Naive thymus-derived CD4-positive, alpha-beta T cell (primary cell): ENCODE measurements at regions not wholly inside any gene's neighbourhood (a gene's known extent, or its start where the extent isn't known, plus 50 kb on each side); places are given as distances from the start of the nearest gene placed in this dataset.

Source experiments
- ATAC-seq: fragments of 150-1000 bp; cut with Tn5 transposase; 2 replicates; pipeline ENCODE4 v1.10.0; 2021; ENCODE audit warnings: mild to moderate bottlenecking, moderate library complexity
- CTCF ChIA-PET: fragments of 350-600 bp; sonication (Branson Sonifier 250); formaldehyde crosslinking; loops from one replicate; lab custom pipeline; 2021; ENCODE audit warnings: antibody characterized with exemption; lab: Charles Lee
- POLR2A ChIA-PET: fragments of 350-600 bp; sonication (Branson Sonifier 250); formaldehyde crosslinking; loops from one replicate; lab custom pipeline; 2021; ENCODE audit warnings: antibody characterized with exemption, inconsistent platforms; lab: Charles Lee
- DNase-seq, 9 donors: peaks; one replicate each; pipeline versions ENCODE4 v3.0.0 to v3.0.0-alpha.2; 2020 to 2022; ENCODE audit warnings: mixed read lengths in 1 of 9
- H3K27ac ChIP-seq: one replicate; pipeline ENCODE4 v1.7.0; 2013; ENCODE audit warnings: mild to moderate bottlenecking, low read depth, low read length, moderate library complexity
- H3K27me3 ChIP-seq, 2 donors: one replicate each; pipeline ENCODE4 v1.7.0; 2013; ENCODE audit warnings: low read length in 2 of 2, mild to moderate bottlenecking in 2 of 2, moderate library complexity in 2 of 2; ENCODE audit not compliant: control insufficient read depth in 2 of 2, insufficient read depth in 2 of 2
- H3K36me3 ChIP-seq, 3 experiments: 1 replicate in 2 of 3; 2 replicates in 1 of 3; pipeline ENCODE4 v1.7.0; 2013; ENCODE audit warnings: low read length in 3 of 3, mild to moderate bottlenecking in 3 of 3, moderate library complexity in 1 of 3; ENCODE audit not compliant: insufficient read depth in 3 of 3, control insufficient read depth in 2 of 3
- H3K4me1 ChIP-seq, 2 donors: one replicate each; pipeline ENCODE4 v1.7.0; 2013; ENCODE audit warnings: low read length in 2 of 2, mild to moderate bottlenecking in 2 of 2, moderate library complexity in 1 of 2; ENCODE audit not compliant: control insufficient read depth in 2 of 2, insufficient read depth in 2 of 2
- H3K4me3 ChIP-seq: 2 replicates; pipeline ENCODE4 v1.7.0; 2013; ENCODE audit warnings: mild to moderate bottlenecking, low read length
- H3K9me3 ChIP-seq, 3 experiments: 1 replicate in 2 of 3; 2 replicates in 1 of 3; pipeline ENCODE4 v1.7.0; 2013; ENCODE audit warnings: low read length in 3 of 3; ENCODE audit not compliant: control insufficient read depth in 2 of 3
- H3K27ac Mint-ChIP-seq, 9 donors: one replicate each; pipeline ENCODE4 v1.8.0; 2020 to 2022; ENCODE audit warnings: mixed read lengths in 9 of 9, mild to moderate bottlenecking in 8 of 9, moderate library complexity in 5 of 9, inconsistent platforms in 2 of 9
- H3K27me3 Mint-ChIP-seq, 5 donors: one replicate each; pipeline ENCODE4 v1.8.0; 2021 to 2022; ENCODE audit warnings: mixed read lengths in 5 of 5, mild to moderate bottlenecking in 1 of 5
- H3K36me3 Mint-ChIP-seq, 5 donors: one replicate each; pipeline ENCODE4 v1.8.0; 2020 to 2022; ENCODE audit warnings: mixed read lengths in 5 of 5, mild to moderate bottlenecking in 3 of 5, inconsistent platforms in 1 of 5
- H3K4me1 Mint-ChIP-seq, 7 donors: one replicate each; pipeline ENCODE4 v1.8.0; 2020 to 2022; ENCODE audit warnings: mixed read lengths in 7 of 7, mild to moderate bottlenecking in 3 of 7, inconsistent platforms in 1 of 7
- H3K4me3 Mint-ChIP-seq, 10 donors: one replicate each; pipeline ENCODE4 v1.8.0; 2020 to 2022; ENCODE audit warnings: mild to moderate bottlenecking in 10 of 10, mixed read lengths in 10 of 10, moderate library complexity in 6 of 10, inconsistent platforms in 2 of 10
- H3K9me3 Mint-ChIP-seq, 11 donors: one replicate each; pipeline ENCODE4 v1.8.0; 2020 to 2022; ENCODE audit warnings: mixed read lengths in 11 of 11, mild to moderate bottlenecking in 4 of 11, inconsistent platforms in 1 of 11, moderate library complexity in 1 of 11
- intact Hi-C, 2 donors: fragments of 100-400 bp; cut with micrococcal nuclease; formaldehyde crosslinking; loops; one replicate each; pipeline ENCODE4 v1.15.1; 2023

- Mint-ChIP-seq H3K4me1 (peaks cover 0 to 2% (median 0%) of the 10 kb centered on the region in 7 donors), H3K4me3 (no peak overlapping the region), H3K27me3 (peaks cover 0 to 20% (median 4%) of the 10 kb centered on the region in 5 donors), H3K27ac (no peak overlapping the region), H3K36me3 (no peaks in the 10 kb centered on the region), H3K9me3 (no peaks in the 10 kb centered on the region)
- H3K27me3 ChIP-seq = no peaks in the 10 kb centered on the region
- no peaks in the 10 kb centered on the region for H3K9me3 ChIP-seq
- no peaks in the 10 kb centered on the region for H3K36me3 ChIP-seq
- H3K4me1 ChIP-seq = no peaks in the 10 kb centered on the region
- ChIA-PET CTCF (no interaction called here), POLR2A (no interaction called here)
- DNase-seq = no peak
- no peak overlapping the region for H3K27ac ChIP-seq
- no peak overlapping the region for H3K4me3 ChIP-seq
- ATAC-seq = no peak
- intact Hi-C loops = no loop called here
Observed at GRCh38 chr2:3042601-3043585, 334.7 kb downstream of the EIPR1 start.

- ChIA-PET CTCF (interaction anchor here (0.6 kb wide), 1 partner anchor 317 kb away, joined by 3 read pairs; no protein-coding TSS in a partner anchor), POLR2A (no interaction called here)
- Histone ChIP-seq H3K9me3 (no peaks in the 10 kb centered on the region), H3K27ac (no peak overlapping the region), H3K27me3 (no peaks in the 10 kb centered on the region), H3K4me3 (no peak overlapping the region), H3K4me1 (no peaks in the 10 kb centered on the region), H3K36me3 (no peaks in the 10 kb centered on the region)
- Mint-ChIP-seq H3K27me3 (peaks cover 0 to 20% (median 4%) of the 10 kb centered on the region in 5 donors), H3K9me3 (no peaks in the 10 kb centered on the region), H3K27ac (no peak overlapping the region), H3K4me3 (no peak overlapping the region), H3K36me3 (no peaks in the 10 kb centered on the region), H3K4me1 (peaks cover 0 to 2% (median 0%) of the 10 kb centered on the region in 7 donors)
- ATAC-seq = no peak
- DNase-seq = no peak
- intact Hi-C loops = no loop called here
Observed at GRCh38 chr2:3041841-3042600, 335.6 kb downstream of the EIPR1 start.

- no peak overlapping the region for H3K4me3 Mint-ChIP-seq
- intact Hi-C loops = no loop called here
- H3K4me1 Mint-ChIP-seq = peaks cover 0 to 2% (median 0%) of the 10 kb centered on the region in 7 donors
- no peaks in the 10 kb centered on the region for H3K9me3 ChIP-seq
- no peak overlapping the region for H3K27ac Mint-ChIP-seq
- H3K27me3 Mint-ChIP-seq = peaks cover 0 to 20% (median 4%) of the 10 kb centered on the region in 5 donors
- no peaks in the 10 kb centered on the region for H3K27me3 ChIP-seq
- no peak overlapping the region for H3K27ac ChIP-seq
- H3K36me3 Mint-ChIP-seq = no peaks in the 10 kb centered on the region
- DNase-seq = no peak
- no peaks in the 10 kb centered on the region for H3K4me1 ChIP-seq
- H3K36me3 ChIP-seq = no peaks in the 10 kb centered on the region
- H3K9me3 Mint-ChIP-seq = peaks cover 0 to 2% (median 0%) of the 10 kb centered on the region in 11 donors
- no peak for ATAC-seq
- no peak overlapping the region for H3K4me3 ChIP-seq
- ChIA-PET CTCF (no interaction called here), POLR2A (no interaction called here)
Observed at GRCh38 chr2:3041246-3041645, 336.4 kb downstream of the EIPR1 start.

- H3K9me3 Mint-ChIP-seq = peaks cover 0 to 2% (median 0%) of the 10 kb centered on the region in 11 donors
- peaks cover 0 to 20% (median 4%) of the 10 kb centered on the region in 5 donors for H3K27me3 Mint-ChIP-seq
- ATAC-seq = no peak
- POLR2A ChIA-PET = no interaction called here
- Histone ChIP-seq H3K9me3 (no peaks in the 10 kb centered on the region), H3K27me3 (no peaks in the 10 kb centered on the region), H3K27ac (no peak overlapping the region), H3K4me3 (no peak overlapping the region), H3K36me3 (no peaks in the 10 kb centered on the region), H3K4me1 (no peaks in the 10 kb centered on the region)
- H3K4me3 Mint-ChIP-seq = no peak overlapping the region
- no peaks in the 10 kb centered on the region for H3K36me3 Mint-ChIP-seq
- H3K27ac Mint-ChIP-seq = no peak overlapping the region
- peaks cover 0 to 2% (median 0%) of the 10 kb centered on the region in 7 donors for H3K4me1 Mint-ChIP-seq
- intact Hi-C loops = no loop called here
- CTCF ChIA-PET = no interaction called here
- DNase-seq = no peak
Observed at GRCh38 chr2:3040496-3041140, 337.0 kb downstream of the EIPR1 start.

GRCh38 chr2:3040066-3040428, 337.6 kb downstream of the EIPR1 start:
- H3K36me3 Mint-ChIP-seq = no peaks in the 10 kb centered on the region
- Histone ChIP-seq H3K4me3 (no peak overlapping the region), H3K4me1 (no peaks in the 10 kb centered on the region), H3K27ac (no peak overlapping the region), H3K36me3 (no peaks in the 10 kb centered on the region), H3K9me3 (no peaks in the 10 kb centered on the region), H3K27me3 (no peaks in the 10 kb centered on the region)
- H3K4me3 Mint-ChIP-seq = no peak overlapping the region
- no peak for DNase-seq
- ChIA-PET CTCF (no interaction called here), POLR2A (no interaction called here)
- H3K27ac Mint-ChIP-seq = no peak overlapping the region
- no peak for ATAC-seq
- H3K27me3 Mint-ChIP-seq = peaks cover 0 to 20% (median 4%) of the 10 kb centered on the region in 5 donors
- peaks cover 0 to 2% (median 0%) of the 10 kb centered on the region in 7 donors for H3K4me1 Mint-ChIP-seq
- intact Hi-C loops = no loop called here
- peaks cover 0 to 2% (median 0%) of the 10 kb centered on the region in 11 donors for H3K9me3 Mint-ChIP-seq

- Mint-ChIP-seq H3K4me3 (no peak overlapping the region), H3K27ac (no peak overlapping the region), H3K4me1 (peaks cover 0 to 2% (median 0%) of the 10 kb centered on the region in 7 donors), H3K27me3 (peaks cover 0 to 20% (median 4%) of the 10 kb centered on the region in 5 donors), H3K36me3 (no peaks in the 10 kb centered on the region), H3K9me3 (peaks cover 0 to 2% (median 0%) of the 10 kb centered on the region in 11 donors)
- ATAC-seq (no peak), DNase-seq (no peak)
- Histone ChIP-seq H3K4me1 (no peaks in the 10 kb centered on the region), H3K4me3 (no peak overlapping the region), H3K27ac (no peak overlapping the region), H3K9me3 (no peaks in the 10 kb centered on the region), H3K36me3 (no peaks in the 10 kb centered on the region), H3K27me3 (no peaks in the 10 kb centered on the region)
- CTCF ChIA-PET = no interaction called here
- intact Hi-C loops = no loop called here
- POLR2A ChIA-PET = no interaction called here
Observed at GRCh38 chr2:3039188-3040065, 338.2 kb downstream of the EIPR1 start.
